HG02938 (cell line): ENCODE measurements at regions not wholly inside any gene's neighbourhood (a gene's known extent, or its start where the extent isn't known, plus 50 kb on each side); places are given as distances from the start of the nearest gene placed in this dataset.

ENCODE experiments used
- ATAC-seq: cut with Tn5 transposase; IDR thresholded peaks from one replicate; pipeline ENCODE4 v1.9.1; 2021; ENCODE audit warnings: mild to moderate bottlenecking, moderate library complexity; ENCODE audit not compliant: unreplicated experiment

DNA sequence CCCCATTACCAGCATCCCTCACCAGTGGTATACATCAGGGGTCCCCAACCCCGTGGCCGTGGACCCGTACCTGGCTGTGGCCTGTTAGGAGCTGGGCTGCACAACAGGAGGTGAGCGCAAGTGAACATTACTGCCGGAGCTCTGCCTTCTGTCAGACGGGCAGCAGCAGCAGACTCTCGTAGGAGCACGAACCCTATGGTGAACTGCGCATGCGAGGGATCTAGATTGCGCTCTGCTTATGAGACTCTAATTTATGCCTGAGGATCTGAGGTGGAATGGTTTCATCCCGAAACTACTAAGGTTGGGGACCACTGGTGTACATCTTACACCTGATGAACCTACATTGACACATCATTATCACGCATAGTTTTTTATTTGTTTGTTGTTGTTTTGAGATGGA lies 52.8 kb upstream of the DHX15 start:
- ATAC-seq: no peak

DNA sequence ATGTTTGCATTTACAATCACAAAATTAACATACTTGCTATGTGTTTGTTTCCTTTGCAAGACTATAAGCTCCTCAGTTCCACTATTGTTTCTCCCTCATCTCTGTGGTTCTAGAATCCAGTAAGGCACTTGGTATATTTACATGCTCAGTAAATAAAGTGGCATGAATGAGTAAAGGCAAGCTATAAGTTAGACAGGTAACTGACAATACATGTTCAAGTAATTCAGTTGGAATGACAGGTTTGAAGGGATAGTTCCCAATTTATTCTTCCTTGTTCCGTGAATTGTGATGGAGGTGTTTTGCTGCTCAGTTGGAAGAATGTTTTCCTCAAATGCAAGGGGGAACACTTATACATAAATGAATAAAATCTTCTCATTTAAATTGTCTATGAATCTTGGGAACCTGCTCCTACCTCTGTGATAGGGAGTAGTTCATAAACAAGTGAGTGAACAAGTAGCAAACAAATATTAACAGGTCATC lies 54.1 kb upstream of the DHX15 start:
- ATAC-seq: no peak

DNA sequence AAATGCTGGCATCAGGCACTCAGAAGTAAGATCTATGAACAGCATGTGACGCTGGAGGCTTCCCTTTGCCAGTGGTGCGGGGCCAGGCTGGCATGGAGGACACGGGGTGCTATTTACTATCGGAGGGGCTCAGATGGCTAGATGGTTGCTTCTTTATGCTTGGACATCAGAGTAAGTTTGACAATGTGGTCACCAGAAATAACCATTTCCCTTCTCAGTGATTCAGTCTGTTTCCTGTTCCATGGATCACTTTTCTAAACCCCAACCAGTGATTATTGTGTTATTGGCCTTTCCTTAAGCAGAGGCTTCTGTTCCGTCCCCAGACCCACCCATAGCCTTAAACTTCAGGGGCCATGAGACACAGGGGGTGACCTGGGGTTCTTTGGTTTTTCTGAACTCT lies 55.4 kb upstream of the DHX15 start:
- no peak for ATAC-seq

DNA sequence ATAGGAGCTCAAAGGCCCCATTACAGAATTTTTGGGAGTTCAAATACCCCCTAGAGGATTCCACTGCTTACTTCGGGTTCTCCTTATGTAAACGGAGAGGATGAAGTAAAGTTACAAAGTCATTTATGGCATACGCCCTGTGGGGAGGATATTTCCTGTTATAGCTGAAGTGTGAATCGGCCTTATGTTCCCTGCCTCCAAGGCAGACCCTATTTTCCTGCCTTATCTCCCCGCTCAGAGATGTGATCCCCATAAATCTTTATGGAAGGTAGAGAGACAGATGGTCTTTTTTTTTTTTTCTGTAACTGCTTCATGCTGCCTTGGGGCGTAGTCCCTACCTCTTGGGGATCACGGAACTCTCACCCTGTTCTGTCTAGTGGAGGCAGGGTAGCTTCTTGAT lies 56.0 kb upstream of the DHX15 start:
- ATAC-seq: no peak

DNA sequence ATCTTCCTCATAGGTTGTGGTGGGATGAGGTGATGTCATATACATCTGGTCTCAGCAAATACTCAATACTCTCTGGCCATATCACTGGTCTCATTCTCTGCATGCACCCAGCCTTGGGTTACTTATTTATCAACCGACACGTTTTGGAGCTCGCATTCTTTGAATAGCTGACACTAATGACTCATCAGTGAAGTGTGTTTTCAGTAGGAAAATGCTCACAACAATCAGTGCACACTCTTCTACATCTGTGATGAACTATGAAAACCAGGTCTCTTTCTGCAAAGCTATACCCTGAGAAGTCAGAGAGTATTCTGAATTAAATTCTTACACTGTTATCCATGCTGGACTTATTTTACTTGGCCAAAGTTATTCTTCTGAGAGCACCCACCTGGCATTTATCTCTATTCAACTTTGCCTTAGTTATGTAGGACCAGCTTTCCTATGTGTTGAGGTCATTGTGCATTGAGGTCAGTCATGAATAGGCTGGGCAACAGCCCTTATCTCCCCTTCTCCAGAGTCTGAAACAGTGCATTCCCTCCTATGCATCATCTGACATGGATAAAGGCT lies 58.7 kb upstream of the DHX15 start:
- ATAC-seq: peak; percentile 51

DNA sequence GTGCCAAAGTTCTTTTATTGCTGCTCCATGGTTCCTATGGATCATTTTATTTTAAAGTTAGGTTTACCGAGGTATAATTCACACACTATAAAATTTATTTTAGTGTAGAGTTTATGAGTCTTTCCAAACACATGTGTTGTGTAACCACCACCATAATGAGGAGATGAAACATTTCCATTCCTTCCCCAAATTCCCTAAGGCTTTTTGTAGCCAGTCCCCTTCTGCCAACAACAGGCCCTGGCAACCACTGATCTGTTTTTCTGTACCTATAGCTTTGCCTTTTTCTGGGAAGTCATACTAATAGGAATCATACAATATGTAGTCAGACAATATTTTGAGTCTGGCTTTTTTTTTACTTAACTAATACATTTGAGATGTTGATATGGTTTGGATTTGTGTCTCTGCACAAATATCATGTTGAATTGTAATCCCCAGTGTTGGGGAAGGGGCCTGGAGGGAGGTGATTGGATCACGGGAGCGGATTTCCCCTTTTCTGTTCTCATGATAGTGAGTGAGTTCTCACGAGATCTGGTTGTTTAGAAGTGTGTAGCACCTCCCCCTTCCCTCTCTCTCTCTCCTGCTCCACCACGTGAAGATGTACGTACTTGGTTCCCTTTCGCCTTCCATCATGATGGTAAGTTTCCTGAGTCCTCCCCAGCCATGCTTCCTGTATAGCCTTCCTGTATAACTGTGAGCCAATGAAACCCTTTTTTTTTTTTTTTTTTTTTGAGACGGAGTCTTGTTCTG lies 59.6 kb upstream of the DHX15 start:
- no peak for ATAC-seq

DNA sequence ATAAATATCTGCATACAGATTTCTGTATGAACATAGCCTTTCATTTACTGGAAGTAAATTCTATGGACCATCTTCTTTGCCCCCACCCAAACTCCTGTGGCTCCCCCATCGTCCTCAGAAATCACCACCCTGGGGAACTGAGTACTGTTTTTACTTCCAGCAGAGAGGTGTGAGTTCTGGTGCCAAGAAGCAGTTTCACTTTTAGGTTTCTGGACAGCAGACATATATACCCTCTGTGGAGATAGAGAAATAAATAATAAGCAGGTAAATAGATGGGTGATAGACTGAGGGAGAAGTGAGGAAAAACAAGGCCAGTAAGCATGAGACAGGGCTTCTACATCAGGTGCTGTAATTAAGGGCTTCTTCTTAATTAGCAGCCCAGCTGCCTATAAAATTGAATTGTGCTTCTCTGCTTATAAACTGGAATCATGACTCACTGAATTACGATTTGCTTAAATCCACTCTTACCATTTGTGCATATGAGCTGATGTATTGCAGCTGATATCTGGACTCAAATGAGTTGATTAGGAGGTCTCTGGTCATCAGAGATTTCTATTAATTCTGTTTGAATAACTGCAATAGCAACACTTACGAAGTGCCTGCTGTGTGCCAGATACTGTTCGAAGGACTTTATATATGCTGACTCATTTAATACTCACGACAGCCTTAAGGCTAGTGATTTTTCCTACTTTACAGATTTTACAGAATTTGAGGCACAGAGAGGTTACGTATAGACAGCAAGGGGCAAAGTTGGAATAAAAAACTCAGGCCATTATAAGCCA lies 60.8 kb upstream of the DHX15 start:
- no peak for ATAC-seq

DNA sequence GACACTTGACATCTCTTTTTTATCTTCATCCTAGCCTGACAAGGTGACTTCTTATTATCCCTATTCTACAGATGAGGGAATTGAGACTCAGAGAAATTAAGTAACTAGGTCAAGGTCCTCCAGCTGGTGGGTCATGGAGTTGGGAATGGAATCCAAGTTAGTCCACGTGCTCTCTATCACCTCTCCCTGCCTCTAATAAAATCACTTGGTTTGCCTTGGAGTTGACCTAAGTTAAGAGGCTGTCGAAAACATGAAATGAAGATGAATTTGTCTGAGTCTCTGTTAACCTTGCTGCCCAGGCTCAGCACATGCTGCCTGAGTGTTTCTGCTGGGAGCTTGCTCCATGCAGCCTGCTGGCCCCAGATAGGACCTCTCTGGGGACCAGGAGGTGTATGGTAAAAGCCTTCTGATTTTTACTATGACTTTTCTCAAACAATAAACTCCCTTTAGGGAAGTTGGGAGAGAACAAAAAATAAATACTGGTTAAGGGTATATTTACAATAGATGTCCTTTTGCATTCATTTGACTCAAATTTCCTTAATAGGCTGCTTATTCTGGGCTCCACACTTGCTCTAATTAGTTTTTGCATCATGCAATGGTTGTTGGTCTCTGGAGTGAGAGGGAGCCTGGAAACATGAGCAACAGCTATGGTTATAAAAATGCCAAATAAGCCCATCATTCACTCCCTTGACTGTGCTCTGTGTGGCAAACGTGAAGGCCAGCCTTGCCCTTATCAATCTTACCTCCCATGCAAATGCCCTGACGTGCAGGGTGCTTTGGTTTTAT lies 61.6 kb upstream of the DHX15 start:
- ATAC-seq: no peak

DNA sequence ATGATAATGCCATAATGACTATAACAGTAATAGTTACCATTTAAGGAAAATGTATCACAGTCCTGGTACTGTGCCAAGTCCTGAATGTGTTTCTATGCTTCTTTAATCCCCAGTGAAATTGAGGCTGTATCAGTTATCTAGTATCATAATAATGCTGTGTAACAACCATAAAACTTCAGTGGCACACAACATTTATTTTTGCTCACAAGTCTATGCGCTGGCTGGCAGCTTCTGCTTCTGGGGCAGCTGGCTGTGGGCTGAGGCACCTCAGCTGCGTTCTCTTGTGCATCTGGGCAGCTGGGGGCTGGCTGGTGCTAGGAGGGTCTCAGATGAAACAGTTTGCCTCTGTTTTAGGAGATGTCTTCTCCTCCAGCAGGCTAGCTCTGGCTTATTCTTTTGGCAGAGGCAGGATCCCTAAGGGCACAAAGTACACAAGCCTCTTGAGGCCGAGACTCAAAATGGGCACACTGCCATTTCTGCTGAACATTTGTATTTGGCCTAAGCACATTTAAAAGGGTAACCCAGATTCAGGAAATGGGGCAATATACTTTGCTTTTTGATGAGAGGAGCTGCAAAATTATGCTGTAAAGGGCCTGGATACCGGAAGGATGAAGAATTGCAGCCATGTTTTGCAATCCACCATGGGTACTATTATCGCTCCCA lies 62.6 kb upstream of the DHX15 start:
- ATAC-seq: no peak

DNA sequence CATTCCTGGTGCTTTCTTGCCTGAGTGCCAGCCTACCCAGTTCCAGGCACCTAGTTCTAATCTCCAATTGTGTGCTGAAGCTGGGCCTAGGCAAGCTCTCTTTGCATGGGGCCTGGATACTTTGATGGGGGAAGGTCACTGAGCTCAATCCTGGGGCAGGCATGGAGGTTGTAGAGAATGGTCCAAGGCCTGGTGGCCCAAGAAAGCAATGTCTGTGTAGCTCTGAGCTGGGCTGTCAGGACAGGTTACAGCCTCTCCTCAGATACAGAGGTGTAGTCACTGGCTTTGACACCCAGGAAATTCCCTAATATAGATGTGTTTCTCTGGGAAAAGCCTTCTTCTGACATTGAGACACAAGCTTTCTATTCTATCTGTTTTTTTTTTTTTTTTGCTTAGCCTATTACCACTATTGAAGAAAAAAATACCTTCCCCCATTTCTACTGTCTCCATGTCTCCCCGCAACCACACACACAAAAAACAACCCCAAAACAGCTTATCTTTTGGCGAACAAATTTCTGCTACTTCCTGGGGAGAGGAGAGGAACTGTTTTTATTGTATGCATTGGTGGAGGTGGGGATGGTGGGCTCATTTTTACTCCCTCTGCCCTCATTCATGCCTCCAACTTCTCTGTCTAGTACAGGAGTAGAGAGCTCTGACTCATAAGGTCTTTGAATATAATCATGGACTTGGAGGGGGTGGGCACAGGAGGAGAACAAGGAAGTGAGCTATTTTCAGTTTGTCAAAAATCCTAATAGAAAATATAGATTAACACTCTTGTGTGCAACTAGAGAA lies 66.7 kb upstream of the DHX15 start:
- no peak for ATAC-seq

DNA sequence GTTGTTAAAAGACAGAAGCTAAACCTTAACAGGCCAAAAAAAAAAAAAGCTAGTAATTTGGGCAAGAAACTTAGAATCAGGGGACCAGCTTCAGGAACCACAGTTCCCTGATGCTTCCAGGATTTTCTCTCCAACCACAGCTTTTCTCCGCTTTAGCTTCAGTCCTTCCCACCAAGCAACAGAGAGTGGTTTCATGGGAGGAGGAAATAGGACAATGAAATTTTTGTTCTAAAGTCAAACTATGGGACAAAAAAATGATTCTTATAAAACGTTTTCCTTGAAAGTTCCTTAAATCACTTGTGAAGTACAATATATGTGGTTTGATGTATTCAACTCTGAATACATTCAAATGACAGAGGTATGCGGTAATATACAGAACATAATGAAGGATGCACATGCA lies 71.0 kb upstream of the DHX15 start:
- ATAC-seq: no peak

DNA sequence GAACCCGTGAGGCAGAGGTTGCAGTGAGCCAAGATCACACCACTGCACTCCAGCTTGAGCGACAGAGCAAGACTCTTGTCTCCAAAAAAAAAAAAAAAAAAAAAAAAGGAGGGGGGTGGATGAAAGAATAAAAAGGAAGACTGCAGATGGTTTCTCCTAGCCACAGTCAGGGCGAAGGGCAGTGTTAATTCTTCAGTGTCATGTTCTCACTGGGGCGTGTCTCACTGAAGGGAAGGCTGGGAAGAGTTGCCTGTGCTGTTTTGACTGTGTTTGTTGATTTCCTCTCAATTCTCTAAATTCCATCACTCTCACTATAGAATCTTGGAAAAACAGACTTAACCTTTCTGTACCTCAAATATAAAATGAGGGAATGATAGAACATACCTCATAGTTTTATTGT lies 71.6 kb upstream of the DHX15 start:
- no peak for ATAC-seq

DNA sequence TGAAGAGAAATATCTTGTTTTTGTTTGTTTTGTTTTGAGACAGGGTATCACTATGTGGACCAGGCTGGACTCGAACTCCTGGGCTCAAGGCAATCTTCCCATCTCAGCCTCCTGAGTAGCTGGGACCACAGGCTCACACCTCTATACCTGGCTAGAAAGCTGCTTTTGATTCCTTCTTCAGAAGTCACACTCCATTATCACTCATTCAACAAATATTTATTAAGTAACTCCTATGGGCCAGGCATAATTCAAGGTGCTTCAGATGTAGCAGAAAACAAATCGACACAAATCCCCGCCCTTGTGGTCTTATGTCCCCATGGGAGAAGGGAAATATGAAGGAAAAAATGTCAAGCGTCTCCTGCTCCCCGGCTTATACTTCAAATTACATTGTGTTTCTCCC lies 72.6 kb upstream of the DHX15 start:
- no peak for ATAC-seq

DNA sequence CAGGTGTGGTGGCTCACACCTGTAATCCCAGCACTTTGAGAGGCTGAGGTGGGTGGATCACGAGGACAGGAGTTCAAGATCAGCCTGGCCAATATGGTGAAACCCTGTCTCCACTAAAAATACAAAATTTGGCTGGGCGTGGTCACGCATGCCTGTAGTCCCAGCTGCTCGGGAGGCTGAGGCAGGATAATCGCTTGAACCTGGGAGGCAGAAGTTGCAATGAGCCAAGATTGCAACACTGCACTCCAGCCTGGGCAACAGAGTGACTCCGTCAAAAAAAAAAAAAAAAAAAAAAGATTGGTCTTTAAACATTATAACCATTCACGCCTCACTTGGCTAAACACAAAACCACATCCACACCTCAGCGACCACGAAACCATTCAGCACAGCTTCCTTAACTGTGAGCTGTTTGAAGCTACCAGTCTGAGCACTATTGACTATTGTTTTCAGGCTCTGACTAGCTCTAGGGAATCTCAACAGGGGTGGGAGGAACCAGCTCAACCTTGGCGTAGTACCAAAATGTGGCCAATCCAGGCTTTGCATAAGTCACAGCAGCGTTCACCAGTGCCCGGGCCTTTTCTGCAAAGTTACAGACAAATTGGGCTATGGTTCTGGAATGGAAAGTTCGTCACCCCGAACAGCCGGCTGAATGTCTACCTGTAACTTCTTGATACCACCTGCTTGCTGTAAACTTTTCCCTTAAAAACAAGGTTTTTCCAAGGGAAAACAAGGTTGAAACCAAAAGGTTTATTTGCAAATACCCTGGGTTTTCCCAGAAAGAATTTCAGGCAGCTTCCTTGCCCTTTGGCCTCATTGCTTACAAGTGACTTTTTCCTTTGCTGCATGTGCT lies 73.6 kb upstream of the DHX15 start:
- ATAC-seq: peak; percentile 93

DNA sequence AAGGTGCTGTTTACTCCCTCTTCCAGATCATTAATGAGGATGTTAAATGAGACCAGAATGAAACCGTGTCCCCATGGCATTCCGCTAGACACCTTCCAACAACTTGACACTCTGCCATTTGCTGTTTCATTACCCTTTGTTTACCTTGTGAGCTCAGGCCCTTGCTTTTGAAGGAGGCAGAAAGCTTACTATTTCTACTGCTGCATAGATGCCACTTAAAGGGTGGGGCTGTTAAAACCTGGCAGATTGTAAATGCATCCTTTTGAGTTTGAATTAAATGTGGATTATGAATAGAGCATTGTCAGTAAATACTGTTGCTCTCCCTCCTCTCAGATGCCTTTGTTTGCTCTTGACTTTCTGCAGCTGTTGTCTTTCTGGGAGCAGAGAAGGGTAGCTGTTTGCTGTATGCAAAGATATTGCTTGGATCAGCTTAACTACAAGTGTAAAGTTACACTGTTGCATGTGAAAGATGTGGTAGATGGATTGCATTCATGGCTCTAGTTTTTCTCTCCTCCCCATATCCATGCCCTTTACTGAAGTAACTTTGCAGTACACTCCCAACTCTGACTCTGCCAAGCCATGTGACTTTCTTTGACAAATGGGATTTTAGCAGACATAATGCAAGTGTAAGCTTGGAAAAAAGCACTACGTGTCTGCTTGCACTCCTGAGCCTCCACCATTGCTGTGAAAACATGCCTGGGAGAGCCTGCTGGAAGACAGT lies 75.0 kb upstream of the DHX15 start:
- no peak for ATAC-seq

DNA sequence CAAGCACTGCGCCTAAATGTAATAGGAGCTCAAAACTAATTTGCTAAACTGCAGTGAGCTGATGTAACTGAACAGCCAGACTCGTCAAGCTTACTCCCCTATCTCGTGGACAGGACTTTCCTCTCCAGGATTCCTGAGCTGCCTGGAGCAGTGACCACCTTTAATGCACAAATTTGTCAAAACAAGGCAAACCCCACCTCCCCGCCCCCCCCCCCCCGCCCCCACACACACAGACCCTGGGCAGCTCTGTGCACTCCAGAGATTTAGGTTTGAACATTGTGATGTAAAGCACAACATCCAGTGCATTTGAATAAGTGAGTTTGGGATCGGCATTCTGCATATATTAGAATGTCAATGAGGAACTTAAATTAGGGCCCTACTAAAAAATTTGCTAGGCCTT lies 77.7 kb upstream of the DHX15 start:
- ATAC-seq: no peak

DNA sequence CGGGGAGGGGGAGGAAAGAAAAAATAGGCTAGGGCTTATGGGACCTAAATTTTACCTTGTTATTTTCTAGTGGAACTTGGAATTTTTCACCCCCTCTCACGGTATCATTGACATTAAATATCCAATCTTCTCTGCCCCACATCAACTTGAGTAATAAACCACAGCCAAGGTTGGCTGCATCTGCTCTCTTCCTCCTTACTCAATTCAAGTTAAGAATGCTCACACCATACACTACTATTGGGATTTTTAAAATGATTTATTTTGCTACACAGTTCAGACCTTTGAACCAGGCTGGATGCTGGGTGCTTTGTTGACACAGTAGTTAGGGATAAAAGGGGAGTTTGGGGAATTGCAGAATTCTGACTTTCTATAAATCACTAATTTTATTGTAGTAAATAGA lies 78.2 kb upstream of the DHX15 start:
- ATAC-seq: no peak

DNA sequence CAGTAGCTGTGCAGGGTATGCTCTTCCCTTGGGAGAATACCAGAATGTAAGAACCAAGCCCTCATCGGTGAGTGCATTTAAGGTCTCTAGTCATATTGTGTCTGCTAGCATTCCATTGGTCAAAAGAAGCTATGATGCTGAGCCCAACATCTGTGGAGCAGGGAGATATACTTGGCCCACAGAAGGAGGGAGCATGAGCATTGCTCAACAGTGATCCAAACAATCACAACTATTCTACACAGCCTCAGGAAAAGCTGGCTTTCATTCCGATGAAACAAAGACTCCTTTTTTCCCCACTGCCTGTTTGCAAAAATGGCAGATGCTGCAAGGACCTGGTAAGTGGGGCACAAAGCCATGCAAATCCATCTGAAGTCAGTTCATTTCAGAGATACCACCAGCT lies 80.6 kb upstream of the DHX15 start:
- ATAC-seq: no peak
